ENCODE measurements at regions not wholly inside any gene's neighbourhood (a gene's known extent, or its start where the extent isn't known, plus 50 kb on each side); places are given as distances from the start of the nearest gene placed in this dataset.

DNA sequence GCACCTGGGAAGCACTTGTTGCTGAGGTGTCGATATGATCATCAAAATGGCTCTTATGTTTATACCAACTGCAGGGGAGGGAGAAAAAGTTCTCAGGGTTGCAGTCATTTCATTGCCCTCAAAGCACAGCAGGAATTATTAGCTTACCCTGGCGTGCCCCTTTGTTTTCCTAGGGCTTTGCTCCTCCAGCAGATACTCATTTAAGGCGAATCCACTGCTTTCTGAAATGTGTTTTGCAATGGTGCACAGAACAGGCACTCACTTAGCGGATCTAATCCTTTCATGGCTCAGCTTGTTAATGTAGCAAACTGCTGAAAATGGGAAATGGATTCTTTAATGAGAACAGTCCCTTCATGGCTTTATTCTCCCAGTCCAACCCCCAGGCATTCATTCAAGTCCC is 76.7 kb downstream of the NKX2-1 start:
- TF ChIP-seq POLR2A (IDR thresholded peaks at IDR 0.05) = no peak
- TF ChIP-seq, protein P1, sequence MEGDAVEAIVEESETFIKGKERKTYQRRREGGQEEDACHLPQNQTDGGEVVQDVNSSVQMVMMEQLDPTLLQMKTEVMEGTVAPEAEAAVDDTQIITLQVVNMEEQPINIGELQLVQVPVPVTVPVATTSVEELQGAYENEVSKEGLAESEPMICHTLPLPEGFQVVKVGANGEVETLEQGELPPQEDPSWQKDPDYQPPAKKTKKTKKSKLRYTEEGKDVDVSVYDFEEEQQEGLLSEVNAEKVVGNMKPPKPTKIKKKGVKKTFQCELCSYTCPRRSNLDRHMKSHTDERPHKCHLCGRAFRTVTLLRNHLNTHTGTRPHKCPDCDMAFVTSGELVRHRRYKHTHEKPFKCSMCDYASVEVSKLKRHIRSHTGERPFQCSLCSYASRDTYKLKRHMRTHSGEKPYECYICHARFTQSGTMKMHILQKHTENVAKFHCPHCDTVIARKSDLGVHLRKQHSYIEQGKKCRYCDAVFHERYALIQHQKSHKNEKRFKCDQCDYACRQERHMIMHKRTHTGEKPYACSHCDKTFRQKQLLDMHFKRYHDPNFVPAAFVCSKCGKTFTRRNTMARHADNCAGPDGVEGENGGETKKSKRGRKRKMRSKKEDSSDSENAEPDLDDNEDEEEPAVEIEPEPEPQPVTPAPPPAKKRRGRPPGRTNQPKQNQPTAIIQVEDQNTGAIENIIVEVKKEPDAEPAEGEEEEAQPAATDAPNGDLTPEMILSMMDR (IDR thresholded peaks at IDR 0.05) = no peak

All from Peyer's patch (tissue), 4 donors.